ENCODE measurements at regions not wholly inside any gene's neighbourhood (a gene's known extent, or its start where the extent isn't known, plus 50 kb on each side); places are given as distances from the start of the nearest gene placed in this dataset.

- Mint-ChIP-seq H3K4me3 (no peak overlapping the region), H3K9me3 (no peaks in the 10 kb centered on the region), H3K27ac (no peak overlapping the region), H3K4me1 (ENCODE audit: low read depth) (no peaks in the 10 kb centered on the region), H3K36me3 (ENCODE audit: low read depth) (no peaks in the 10 kb centered on the region), H3K27me3 (peaks cover 15% of the 10 kb centered on the region)
- DNase-seq = no peak
Observed at GRCh38 chr4:138688408-138689085, 327.0 kb upstream of the NOCT start.

DNA sequence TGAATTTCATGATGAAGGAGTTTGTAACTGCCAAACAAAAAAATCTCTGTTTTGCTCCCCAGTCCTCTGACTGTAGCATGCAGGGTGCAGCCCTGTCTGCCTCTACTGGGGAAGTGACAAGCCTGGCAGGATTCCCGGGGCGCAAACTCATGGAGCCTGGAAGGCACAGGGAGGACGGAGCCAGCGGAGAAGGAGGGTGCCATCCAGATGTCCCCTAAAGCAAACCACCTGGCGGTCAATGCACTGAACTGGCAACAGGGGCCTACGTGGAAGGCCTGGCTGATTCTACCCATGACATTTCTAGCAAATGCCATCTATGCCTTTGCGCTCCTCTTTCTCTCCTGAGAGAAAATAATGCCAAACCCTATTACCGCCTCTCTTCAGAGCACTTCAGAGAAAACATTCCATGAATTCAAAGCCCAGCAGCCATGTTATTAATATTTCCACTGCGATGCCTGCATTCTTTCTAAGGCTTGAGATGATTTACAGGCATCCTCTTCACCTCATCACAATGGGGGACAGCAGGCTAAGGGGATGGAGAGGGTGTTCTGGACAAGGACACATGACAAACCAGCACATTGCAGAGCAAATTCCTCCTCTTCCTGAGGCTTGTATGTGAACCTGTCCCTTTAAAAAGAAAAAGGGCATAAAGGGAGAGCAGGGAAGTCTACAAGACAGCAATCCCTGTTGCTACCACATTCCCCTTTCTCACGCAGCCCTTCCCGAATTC, 329.3 kb upstream of the NOCT start:
- no peak overlapping the region for H3K4me3 Mint-ChIP-seq
- no peak overlapping the region for H3K27ac Mint-ChIP-seq
- DNase-seq = no peak
- H3K9me3 Mint-ChIP-seq = no peaks in the 10 kb centered on the region
- H3K36me3 Mint-ChIP-seq (ENCODE audit: low read depth) = no peaks in the 10 kb centered on the region
- H3K4me1 Mint-ChIP-seq (ENCODE audit: low read depth) = no peaks in the 10 kb centered on the region
- peaks cover 26% of the 10 kb centered on the region for H3K27me3 Mint-ChIP-seq

DNA sequence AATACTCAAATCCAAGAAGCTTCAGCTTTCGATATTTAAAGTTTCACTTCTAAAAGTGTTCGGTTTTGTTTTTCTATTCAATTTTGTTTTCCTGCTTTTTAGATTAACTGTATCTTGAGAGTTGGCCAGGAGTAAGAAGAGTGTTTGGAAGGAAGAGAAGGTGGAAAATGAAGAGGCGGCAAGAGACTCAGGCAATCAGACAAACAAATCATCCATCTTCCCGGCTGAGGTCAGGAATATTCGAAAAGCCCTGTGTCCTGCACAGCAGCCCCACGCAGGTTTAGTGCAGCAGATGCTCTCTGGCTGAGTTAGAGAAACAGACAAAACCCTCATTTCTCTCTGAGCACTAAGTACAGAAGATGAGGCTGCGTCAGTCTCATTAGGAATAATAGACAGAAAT, 330.3 kb upstream of the NOCT start:
- Mint-ChIP-seq H3K27me3 (peaks cover 34% of the 10 kb centered on the region), H3K4me3 (no peak overlapping the region), H3K27ac (no peak overlapping the region), H3K36me3 (ENCODE audit: low read depth) (no peaks in the 10 kb centered on the region), H3K4me1 (ENCODE audit: low read depth) (no peaks in the 10 kb centered on the region), H3K9me3 (no peaks in the 10 kb centered on the region)
- no peak for DNase-seq

GRCh38 chr4:138680989-138681604, 334.5 kb upstream of the NOCT start:
- Mint-ChIP-seq H3K4me3 (no peak overlapping the region), H3K4me1 (ENCODE audit: low read depth) (no peaks in the 10 kb centered on the region), H3K9me3 (no peaks in the 10 kb centered on the region), H3K27me3 (peaks cover 24% of the 10 kb centered on the region), H3K36me3 (ENCODE audit: low read depth) (no peaks in the 10 kb centered on the region), H3K27ac (no peak overlapping the region)
- peak; percentile 69 for DNase-seq

GRCh38 chr4:138680256-138680655, 335.3 kb upstream of the NOCT start:
- Mint-ChIP-seq H3K4me3 (no peak overlapping the region), H3K27me3 (peaks cover 22% of the 10 kb centered on the region), H3K27ac (no peak overlapping the region), H3K9me3 (no peaks in the 10 kb centered on the region), H3K4me1 (ENCODE audit: low read depth) (no peaks in the 10 kb centered on the region), H3K36me3 (ENCODE audit: low read depth) (no peaks in the 10 kb centered on the region)
- DNase-seq = no peak

GRCh38 chr4:138678985-138679746, 336.4 kb upstream of the NOCT start:
- H3K9me3 Mint-ChIP-seq = no peaks in the 10 kb centered on the region
- H3K4me1 Mint-ChIP-seq (ENCODE audit: low read depth) = no peaks in the 10 kb centered on the region
- no peak overlapping the region for H3K4me3 Mint-ChIP-seq
- H3K27me3 Mint-ChIP-seq = peaks cover 22% of the 10 kb centered on the region
- H3K27ac Mint-ChIP-seq = no peak overlapping the region
- no peaks in the 10 kb centered on the region for H3K36me3 Mint-ChIP-seq (ENCODE audit: low read depth)
- no peak for DNase-seq

DNA sequence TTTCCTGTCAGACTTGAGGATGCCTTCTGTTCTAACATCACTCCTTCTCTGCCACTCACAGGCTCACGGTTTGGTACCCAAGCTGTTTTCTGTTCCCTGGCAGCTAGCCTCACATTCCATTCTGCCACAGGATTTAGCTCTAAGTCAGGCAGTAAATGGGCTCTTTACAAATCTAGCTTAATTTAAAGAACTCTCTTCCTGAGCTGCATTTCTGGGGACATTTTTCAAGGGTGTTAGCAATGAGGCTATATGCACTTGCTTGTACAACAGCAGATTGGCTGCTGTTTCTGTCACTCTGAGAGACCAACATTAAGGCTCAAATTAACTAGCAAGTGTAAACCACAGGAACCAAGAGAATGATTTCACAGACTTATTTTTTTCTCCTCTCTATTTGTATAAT, 337.8 kb upstream of the NOCT start:
- Mint-ChIP-seq H3K4me1 (ENCODE audit: low read depth) (no peaks in the 10 kb centered on the region), H3K4me3 (no peak overlapping the region), H3K36me3 (ENCODE audit: low read depth) (no peaks in the 10 kb centered on the region), H3K27ac (no peak overlapping the region), H3K27me3 (peaks cover 17% of the 10 kb centered on the region), H3K9me3 (no peaks in the 10 kb centered on the region)
- DNase-seq = no peak

DNA sequence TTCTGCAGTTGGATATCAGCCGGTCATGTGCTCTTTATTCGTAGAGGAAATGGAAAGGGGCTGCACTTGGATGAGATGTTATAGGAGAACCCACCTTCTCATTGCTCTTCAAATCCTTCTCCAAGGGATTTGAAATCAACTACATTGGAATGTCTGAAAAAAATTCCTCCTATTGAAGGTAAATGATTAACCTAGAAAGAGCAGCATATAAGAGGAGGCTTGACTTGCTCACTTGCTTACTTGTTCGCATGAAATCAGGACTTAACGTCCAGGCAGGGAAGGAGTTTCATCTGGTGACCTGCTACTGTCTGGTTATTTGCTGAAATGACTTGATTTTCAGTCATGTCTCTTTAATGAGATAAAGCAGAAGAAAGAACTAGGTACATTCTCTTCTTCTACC, 338.4 kb upstream of the NOCT start:
- Mint-ChIP-seq H3K4me3 (no peak overlapping the region), H3K4me1 (ENCODE audit: low read depth) (no peaks in the 10 kb centered on the region), H3K27ac (no peak overlapping the region), H3K9me3 (no peaks in the 10 kb centered on the region), H3K27me3 (peaks cover 18% of the 10 kb centered on the region), H3K36me3 (ENCODE audit: low read depth) (no peaks in the 10 kb centered on the region)
- no peak for DNase-seq

DNA sequence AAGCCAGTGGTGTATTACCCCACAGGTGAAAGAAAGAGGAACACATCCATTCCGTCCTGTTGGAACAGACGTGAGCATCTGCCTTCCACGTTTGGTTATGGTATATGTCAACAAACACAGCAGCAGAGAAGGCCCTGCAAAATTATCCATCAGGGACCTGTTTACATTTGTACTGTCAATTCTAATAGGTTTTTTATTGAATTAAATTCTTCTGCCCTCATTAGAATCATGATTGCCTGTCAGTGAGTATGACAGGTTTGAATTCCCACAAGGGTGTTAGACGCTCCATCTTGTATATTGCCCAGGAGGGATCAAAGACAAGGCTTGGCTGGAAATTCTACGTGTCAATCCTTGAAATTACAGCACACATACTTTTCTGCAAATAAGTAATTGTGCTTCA, 339.9 kb upstream of the NOCT start:
- no peak overlapping the region for H3K27ac Mint-ChIP-seq
- H3K4me3 Mint-ChIP-seq = no peak overlapping the region
- H3K4me1 Mint-ChIP-seq (ENCODE audit: low read depth) = no peaks in the 10 kb centered on the region
- H3K27me3 Mint-ChIP-seq = peaks cover 7% of the 10 kb centered on the region
- no peaks in the 10 kb centered on the region for H3K9me3 Mint-ChIP-seq
- no peaks in the 10 kb centered on the region for H3K36me3 Mint-ChIP-seq (ENCODE audit: low read depth)
- no peak for DNase-seq

- H3K27ac Mint-ChIP-seq = no peak overlapping the region
- H3K4me1 Mint-ChIP-seq (ENCODE audit: low read depth) = no peaks in the 10 kb centered on the region
- no peak for DNase-seq
- no peaks in the 10 kb centered on the region for H3K36me3 Mint-ChIP-seq (ENCODE audit: low read depth)
- H3K9me3 Mint-ChIP-seq = no peaks in the 10 kb centered on the region
- H3K27me3 Mint-ChIP-seq = peaks cover 5% of the 10 kb centered on the region
- no peak overlapping the region for H3K4me3 Mint-ChIP-seq
Observed at GRCh38 chr4:138674209-138674608, 341.4 kb upstream of the NOCT start.

GRCh38 chr4:138673053-138673452, 342.5 kb upstream of the NOCT start:
- no peaks in the 10 kb centered on the region for H3K36me3 Mint-ChIP-seq (ENCODE audit: low read depth)
- no peak for DNase-seq
- H3K4me3 Mint-ChIP-seq = no peak overlapping the region
- H3K4me1 Mint-ChIP-seq (ENCODE audit: low read depth) = no peaks in the 10 kb centered on the region
- H3K9me3 Mint-ChIP-seq = no peaks in the 10 kb centered on the region
- no peak overlapping the region for H3K27ac Mint-ChIP-seq
- peaks cover 2% of the 10 kb centered on the region for H3K27me3 Mint-ChIP-seq

- Mint-ChIP-seq H3K4me1 (ENCODE audit: low read depth) (no peaks in the 10 kb centered on the region), H3K9me3 (no peaks in the 10 kb centered on the region), H3K27ac (no peak overlapping the region), H3K4me3 (no peak overlapping the region), H3K27me3 (peaks cover 2% of the 10 kb centered on the region), H3K36me3 (ENCODE audit: low read depth) (no peaks in the 10 kb centered on the region)
- DNase-seq = no peak
Observed at GRCh38 chr4:138672393-138672976, 343.1 kb upstream of the NOCT start.

- Mint-ChIP-seq H3K36me3 (ENCODE audit: low read depth) (no peaks in the 10 kb centered on the region), H3K4me1 (ENCODE audit: low read depth) (no peaks in the 10 kb centered on the region), H3K4me3 (no peak overlapping the region), H3K27me3 (peaks cover 2% of the 10 kb centered on the region), H3K27ac (no peak overlapping the region), H3K9me3 (no peaks in the 10 kb centered on the region)
- no peak for DNase-seq
Observed at GRCh38 chr4:138671606-138672084, 343.9 kb upstream of the NOCT start.

DNA sequence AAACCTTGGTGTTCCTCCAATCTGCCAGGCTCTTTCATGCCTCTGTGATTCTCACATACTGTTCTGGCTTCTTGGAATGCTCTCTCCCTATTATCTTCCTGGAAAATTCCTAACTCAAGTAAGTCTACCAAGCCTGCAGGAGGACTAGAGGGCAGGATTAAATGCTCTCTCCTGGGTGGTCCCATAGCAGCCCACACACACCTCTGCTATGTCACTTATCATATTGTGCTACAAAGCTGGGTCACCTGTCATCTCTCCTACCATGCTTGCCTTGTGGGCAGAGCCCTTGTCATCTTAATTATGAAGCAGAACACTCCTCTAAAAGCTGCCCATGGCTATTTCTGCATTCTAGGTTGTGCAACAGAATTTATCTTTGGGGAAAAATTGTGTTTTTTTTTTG, 344.5 kb upstream of the NOCT start:
- DNase-seq = no peak
- no peaks in the 10 kb centered on the region for H3K36me3 Mint-ChIP-seq (ENCODE audit: low read depth)
- peaks cover 5% of the 10 kb centered on the region for H3K27me3 Mint-ChIP-seq
- H3K9me3 Mint-ChIP-seq = no peaks in the 10 kb centered on the region
- H3K4me3 Mint-ChIP-seq = no peak overlapping the region
- H3K27ac Mint-ChIP-seq = no peak overlapping the region
- no peaks in the 10 kb centered on the region for H3K4me1 Mint-ChIP-seq (ENCODE audit: low read depth)
